Keratinocyte (primary cell): ENCODE measurements at regions not wholly inside any gene's neighbourhood (a gene's known extent, or its start where the extent isn't known, plus 50 kb on each side); places are given as distances from the start of the nearest gene placed in this dataset.

Experiments used
- DNase-seq: peaks from one replicate; pipeline ENCODE4 v3.0.0-alpha.2; 2011; ENCODE audit warnings: low read depth, missing footprints, low spot score
- FAIRE-seq: peaks from 2 replicates; lab custom pipeline; 2011; peaks lifted over from hg19 to GRCh38; lab: Jason Lieb, UNC
- H2AFZ ChIP-seq: 2 replicates; pipeline ENCODE4 v1.6.0; 2012; ENCODE audit warnings: low read length, control low read depth, inconsistent platforms; ENCODE audit not compliant: control insufficient read depth
- H3K27ac ChIP-seq: 2 replicates; pipeline ENCODE4 v1.5.1; 2011; ENCODE audit warnings: low read length; ENCODE audit not compliant: control insufficient read depth, insufficient read depth
- H3K27me3 ChIP-seq: 3 replicates; pipeline ENCODE4 v1.6.0; 2011; ENCODE audit warnings: low read length; ENCODE audit not compliant: control insufficient read depth, insufficient read depth; ENCODE audit errors: extremely low read depth
- H3K36me3 ChIP-seq, 2 experiments: 2 replicates in 1 of 2; 3 replicates in 1 of 2; pipeline ENCODE4 v1.5.1; 2011; ENCODE audit warnings: low read length in 2 of 2, mild to moderate bottlenecking in 1 of 2; ENCODE audit not compliant: control insufficient read depth in 2 of 2, insufficient read depth in 2 of 2; ENCODE audit errors: extremely low read depth in 1 of 2
- H3K4me1 ChIP-seq: 3 replicates; pipeline ENCODE4 v1.5.1; 2011; ENCODE audit warnings: low read length; ENCODE audit not compliant: control insufficient read depth, insufficient read depth; ENCODE audit errors: extremely low read depth
- H3K4me2 ChIP-seq: 3 replicates; pipeline ENCODE4 v1.6.0; 2011; ENCODE audit warnings: low read depth, low read length; ENCODE audit not compliant: control insufficient read depth, insufficient read depth; ENCODE audit errors: extremely low read depth
- H3K4me3 ChIP-seq, 3 experiments: fragments of 200-600 bp in 1 of 3; sonication (generic) in 1 of 3; 2 replicates in 2 of 3; 3 replicates in 1 of 3; pipeline ENCODE4 v1.5.1; 2011 to 2016; ENCODE audit warnings: low read length in 3 of 3, mild to moderate bottlenecking in 3 of 3, control low read depth in 2 of 3, inconsistent platforms in 1 of 3, low read depth in 1 of 3, mixed read lengths in 1 of 3, mixed run types in 1 of 3, moderate library complexity in 1 of 3; ENCODE audit not compliant: control insufficient read depth in 2 of 3, insufficient read depth in 2 of 3; ENCODE audit errors: extremely low read depth in 1 of 3
- H3K79me2 ChIP-seq: 2 replicates; pipeline ENCODE4 v1.6.0; 2012; ENCODE audit warnings: low read length; ENCODE audit not compliant: control insufficient read depth, insufficient read depth
- H3K9ac ChIP-seq: 3 replicates; pipeline ENCODE4 v1.6.0; 2011; ENCODE audit warnings: low read length; ENCODE audit not compliant: control insufficient read depth, insufficient read depth; ENCODE audit errors: extremely low read depth
- H3K9me1 ChIP-seq: 3 replicates; pipeline ENCODE4 v1.6.0; 2011; ENCODE audit warnings: low read length; ENCODE audit not compliant: control insufficient read depth, insufficient read depth; ENCODE audit errors: extremely low read depth
- H3K9me3 ChIP-seq: 2 replicates; pipeline ENCODE4 v1.5.1; 2012; ENCODE audit warnings: low read depth, low read length; ENCODE audit not compliant: control insufficient read depth
- H4K20me1 ChIP-seq: 3 replicates; pipeline ENCODE4 v1.6.0; 2011; ENCODE audit warnings: low read length; ENCODE audit not compliant: control insufficient read depth, insufficient read depth; ENCODE audit errors: extremely low read depth
- CTCF ChIP-seq, 3 experiments: IDR thresholded peaks in 1 of 3; conservative IDR thresholded peaks in 1 of 3; optimal IDR thresholded peaks in 1 of 3; 2 replicates in 2 of 3; 3 replicates in 1 of 3; pipeline versions ENCODE3 to v1.5.1; 2011; ENCODE audit warnings: low read length in 3 of 3, mild to moderate bottlenecking in 3 of 3, moderate library complexity in 2 of 3, control low read depth in 1 of 3, inconsistent platforms in 1 of 3; ENCODE audit not compliant: insufficient read depth in 2 of 3; ENCODE audit errors: extremely low read depth in 1 of 3
- EZH2 ChIP-seq: IDR thresholded peaks from one replicate; pipeline ENCODE4 v1.6.1; 2012; ENCODE audit warnings: inconsistent platforms, mild to moderate bottlenecking, low read length, moderate library complexity
- dilution Hi-C: fragments of 300-500 bp; cut with MboI; formaldehyde crosslinking; loops from one replicate; pipeline ENCODE4 v1.7.0; 2020; ENCODE audit warnings: low sequenced_read_pairs; ENCODE audit not compliant: extremely low pct_ligation_motif_present

DNA sequence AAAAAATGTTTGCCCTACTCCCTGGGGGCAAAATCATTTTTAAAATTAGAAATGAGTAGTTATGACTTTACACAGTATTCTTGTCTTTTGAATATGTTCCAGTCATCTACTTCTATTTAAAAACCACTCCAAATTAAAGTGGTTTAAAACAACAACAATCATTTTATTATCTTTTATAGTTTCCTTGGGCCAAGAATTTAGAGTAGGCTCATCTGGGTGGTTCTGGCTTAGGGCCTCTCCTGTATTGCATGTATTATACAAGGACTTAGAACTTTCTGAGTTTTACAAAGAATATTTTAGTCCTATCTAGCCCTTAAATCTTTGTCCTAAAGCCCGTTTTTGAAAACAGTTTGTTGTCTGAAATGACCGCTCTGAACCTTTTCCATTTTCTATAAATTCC is 132.5 kb upstream of the INTU start:
- FAIRE-seq (no peak), DNase-seq (no peak)
- Histone ChIP-seq H3K36me3 (no peaks in the 10 kb centered on the region), H2AFZ (no peak overlapping the region), H3K27me3 (no peaks in the 10 kb centered on the region), H4K20me1 (no peaks in the 10 kb centered on the region), H3K4me2 (no peak overlapping the region), H3K4me1 (no peaks in the 10 kb centered on the region), H3K27ac (no peak overlapping the region), H3K4me3 (no peak overlapping the region), H3K9me1 (no peaks in the 10 kb centered on the region), H3K79me2 (no peaks in the 10 kb centered on the region), H3K9ac (no peak overlapping the region), H3K9me3 (no peaks in the 10 kb centered on the region)
- dilution Hi-C loops: no loop called here
- TF ChIP-seq EZH2: no peak
- TF ChIP-seq CTCF (optimal IDR thresholded peaks at IDR 0.05 in 1 of 3, IDR thresholded peaks at IDR 0.05 in 1 of 3, conservative IDR thresholded peaks at IDR 0.05 in 1 of 3; ENCODE audit: extremely low read depth in 1 of 3, insufficient read depth in 2 of 3, low read length in 3 of 3): no peak

- H4K20me1 ChIP-seq: no peaks in the 10 kb centered on the region
- dilution Hi-C loops: no loop called here
- no peaks in the 10 kb centered on the region for H3K27me3 ChIP-seq
- H3K9ac ChIP-seq: no peak overlapping the region
- no peak overlapping the region for H3K4me3 ChIP-seq
- no peaks in the 10 kb centered on the region for H3K79me2 ChIP-seq
- no peaks in the 10 kb centered on the region for H3K4me1 ChIP-seq
- TF ChIP-seq EZH2: no peak
- no peak overlapping the region for H3K4me2 ChIP-seq
- FAIRE-seq: no peak
- H3K9me1 ChIP-seq: no peaks in the 10 kb centered on the region
- no peak for DNase-seq
- H2AFZ ChIP-seq: no peak overlapping the region
- no peaks in the 10 kb centered on the region for H3K36me3 ChIP-seq
- no peak overlapping the region for H3K27ac ChIP-seq
- H3K9me3 ChIP-seq: no peaks in the 10 kb centered on the region
Measured at GRCh38 chr4:127501103-127501502, 131.7 kb upstream of the INTU start.

GRCh38 chr4:127503111-127503510 is 129.6 kb upstream of the INTU start:
- Histone ChIP-seq H3K9ac (no peak overlapping the region), H4K20me1 (no peaks in the 10 kb centered on the region), H3K4me3 (no peak overlapping the region), H3K9me3 (no peaks in the 10 kb centered on the region), H3K79me2 (no peaks in the 10 kb centered on the region), H2AFZ (no peak overlapping the region), H3K36me3 (no peaks in the 10 kb centered on the region), H3K27ac (no peak overlapping the region), H3K4me2 (no peak overlapping the region), H3K4me1 (no peaks in the 10 kb centered on the region), H3K27me3 (no peaks in the 10 kb centered on the region), H3K9me1 (no peaks in the 10 kb centered on the region)
- DNase-seq: no peak
- dilution Hi-C loops: no loop called here
- no peak for TF ChIP-seq EZH2
- TF ChIP-seq CTCF (optimal IDR thresholded peaks at IDR 0.05 in 1 of 3, IDR thresholded peaks at IDR 0.05 in 1 of 3, conservative IDR thresholded peaks at IDR 0.05 in 1 of 3; ENCODE audit: extremely low read depth in 1 of 3, insufficient read depth in 2 of 3, low read length in 3 of 3): no peak
- no peak for FAIRE-seq
